Panc1 (cell line): ENCODE measurements at regions not wholly inside any gene's neighbourhood (a gene's known extent, or its start where the extent isn't known, plus 50 kb on each side); places are given as distances from the start of the nearest gene placed in this dataset.

Experiments used
- ATAC-seq: fragments of 200-7000 bp; cut with Tn5 transposase; 2 replicates; pipeline ENCODE4 v1.9.1; 2020; ENCODE audit warnings: mild to moderate bottlenecking, moderate library complexity
- BruUV-seq: library from RNA; stranded (reverse); fragments of 400-500 nt; replicated peaks from 2 replicates; lab custom pipeline; 2021; lab: Mats Ljungman, UMichigan
- CTCF ChIA-PET: fragments of 300-600 bp; sonication (Branson Sonifier 250); formaldehyde crosslinking; loops from one replicate; lab custom pipeline; 2022; ENCODE audit warnings: antibody characterized with exemption; lab: Charles Lee
- POLR2A ChIA-PET: fragments of 300-600 bp; sonication (Branson Sonifier 250); formaldehyde crosslinking; loops from one replicate; lab custom pipeline; 2022; ENCODE audit warnings: antibody characterized with exemption; lab: Charles Lee
- DNase-seq: peaks from one replicate; pipeline ENCODE4 v3.0.0-alpha.2; 2010; ENCODE audit warnings: low read depth, low spot score
- H3K27ac ChIP-seq: 2 replicates; pipeline ENCODE4 v1.5.1; 2011; ENCODE audit warnings: mild to moderate bottlenecking, low read length, inconsistent platforms
- H3K27me3 ChIP-seq: fragments of 200-500 bp; sonication (Bioruptor generic); 2 replicates; pipeline ENCODE4 v1.6.0; 2014; ENCODE audit warnings: low read length, inconsistent platforms; ENCODE audit not compliant: control insufficient read depth, insufficient read depth
- H3K36me3 ChIP-seq: fragments of 200-500 bp; sonication (Bioruptor generic); 2 replicates; pipeline ENCODE4 v1.5.1; 2014; ENCODE audit warnings: inconsistent platforms, mild to moderate bottlenecking, low read length, moderate library complexity; ENCODE audit not compliant: control insufficient read depth, insufficient read depth
- H3K4me1 ChIP-seq: 2 replicates; pipeline ENCODE4 v1.5.1; 2011; ENCODE audit warnings: inconsistent platforms, mild to moderate bottlenecking, low read length, moderate library complexity; ENCODE audit not compliant: control insufficient read depth, insufficient read depth
- H3K4me3 ChIP-seq, 2 experiments: 2 replicates each; pipeline ENCODE4 v1.5.1; 2011 to 2012; ENCODE audit warnings: low read depth in 2 of 2, low read length in 2 of 2, mild to moderate bottlenecking in 2 of 2, inconsistent platforms in 1 of 2, moderate library complexity in 1 of 2
- H3K9me3 ChIP-seq: fragments of 200-500 bp; sonication (Bioruptor generic); 2 replicates; pipeline ENCODE4 v1.5.1; 2014; ENCODE audit warnings: low read depth, mild to moderate bottlenecking, inconsistent platforms, low read length, moderate library complexity; ENCODE audit not compliant: control insufficient read depth, insufficient read depth
- CTCF ChIP-seq: fragments of 450-650 bp; IDR thresholded peaks from 2 replicates; pipeline ENCODE4 v1.5.1; 2017; ENCODE audit warnings: mild to moderate bottlenecking
- POLR2AphosphoS5 ChIP-seq: IDR thresholded peaks from 2 replicates; pipeline ENCODE4 v1.6.1; 2012; ENCODE audit warnings: mild to moderate bottlenecking, low read depth, low read length, moderate library complexity
- REST ChIP-seq, 2 experiments: IDR thresholded peaks; 2 replicates each; pipeline ENCODE4 v1.6.1; 2011 to 2012; ENCODE audit warnings: low read depth in 2 of 2, control low read depth in 1 of 2, low read length in 1 of 2, mild to moderate bottlenecking in 1 of 2, moderate library complexity in 1 of 2; ENCODE audit not compliant: insufficient read depth in 1 of 2
- SIN3A ChIP-seq: IDR thresholded peaks from 2 replicates; pipeline ENCODE4 v1.6.1; 2012; ENCODE audit warnings: low read depth, mild to moderate bottlenecking, low read length, moderate library complexity, borderline replicate concordance; ENCODE audit not compliant: insufficient read depth
- TCF7L2 ChIP-seq: IDR thresholded peaks from 2 replicates; pipeline ENCODE4 v1.6.1; 2011; ENCODE audit warnings: mild to moderate bottlenecking, low read depth, low read length, inconsistent platforms
- in situ Hi-C: cut with HindIII; loops from 2 replicates; pipeline ENCODE4 v1.10.0; 2016; ENCODE audit warnings: low sequenced_read_pairs, low pct_unique_long_range_greater_than_20kb
- intact Hi-C: fragments of 100-400 bp; cut with micrococcal nuclease; formaldehyde crosslinking; loops from one replicate; pipeline ENCODE4 v1.10.0; 2022; ENCODE audit not compliant: unreplicated experiment

DNA sequence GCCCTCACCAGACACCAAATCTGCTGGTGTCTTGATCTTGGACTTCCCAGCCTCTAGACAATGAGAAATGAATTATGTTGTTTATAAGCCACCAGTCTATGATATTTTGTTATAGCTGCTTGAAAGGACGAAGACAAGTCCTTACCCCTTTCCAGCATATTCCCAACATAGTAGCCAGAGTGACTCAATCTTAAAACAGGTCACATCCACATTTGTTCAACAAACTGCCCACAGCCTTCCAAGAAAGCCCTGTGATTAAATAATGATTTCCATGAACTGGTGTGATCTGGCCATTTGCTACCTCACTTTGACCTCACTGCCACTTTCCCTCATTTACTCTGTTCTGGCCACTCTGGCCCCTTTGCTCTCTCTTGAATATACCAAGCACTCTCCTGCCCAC is 193.7 kb upstream of the CFAP20DC start:
- Histone ChIP-seq H3K27ac (no peak overlapping the region), H3K27me3 (no peaks in the 10 kb centered on the region), H3K4me3 (no peak overlapping the region), H3K9me3 (no peaks in the 10 kb centered on the region), H3K4me1 (no peaks in the 10 kb centered on the region), H3K36me3 (no peaks in the 10 kb centered on the region)
- DNase-seq, result no peak
- no peak for ATAC-seq
- ChIA-PET CTCF (no interaction called here), POLR2A (no interaction called here)
- BruUV-seq, result no TSS peak
- in situ Hi-C loops (no loop called here), intact Hi-C loops (no loop called here)
- no peak for TF ChIP-seq REST (IDR thresholded peaks at IDR 0.05; ENCODE audit: insufficient read depth in 1 of 2, low read depth in 2 of 2, low read length in 1 of 2)
- TF ChIP-seq TCF7L2, result no peak
- no peak for TF ChIP-seq CTCF
- no peak for TF ChIP-seq POLR2AphosphoS5
- no peak for TF ChIP-seq SIN3A

DNA sequence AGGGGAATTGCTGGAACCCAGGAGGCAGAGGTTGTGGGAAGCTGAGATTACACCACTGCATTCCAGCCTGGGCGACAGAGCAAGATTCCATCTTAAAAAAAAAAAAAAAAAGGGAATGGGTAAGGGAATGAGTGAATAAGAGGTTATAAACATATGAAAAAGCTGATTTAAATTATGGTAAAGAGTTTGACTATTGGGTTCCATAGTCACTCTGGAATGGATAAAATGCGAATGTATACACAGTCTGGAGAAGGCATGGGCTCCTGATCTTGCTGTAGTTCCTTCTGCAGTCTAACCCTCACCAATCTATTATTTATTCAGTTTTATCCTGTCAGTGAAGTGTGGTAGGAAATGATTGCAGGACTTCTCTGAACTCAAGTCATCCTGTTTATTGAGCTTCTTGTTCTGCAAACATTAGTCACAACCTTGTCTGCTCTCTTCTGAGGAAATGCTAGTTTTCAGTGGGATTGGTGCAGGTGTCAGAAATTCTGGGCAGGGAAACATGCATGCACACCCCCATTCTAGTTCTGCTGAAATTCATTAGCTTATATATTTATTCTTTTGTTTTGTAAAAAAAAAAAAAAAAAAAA is 190.9 kb upstream of the CFAP20DC start:
- no peaks in the 10 kb centered on the region for H3K4me1 ChIP-seq
- ChIA-PET CTCF (no interaction called here), POLR2A (interaction anchor here (0.5 kb wide), 1 partner anchor 838 kb away, joined by 4 read pairs; no protein-coding TSS in a partner anchor)
- H3K4me3 ChIP-seq, result no peak overlapping the region
- H3K36me3 ChIP-seq, result no peaks in the 10 kb centered on the region
- TF ChIP-seq POLR2AphosphoS5 (no peak), CTCF (no peak), TCF7L2 (no peak), SIN3A (no peak), REST (IDR thresholded peaks at IDR 0.05; ENCODE audit: insufficient read depth in 1 of 2, low read depth in 2 of 2, low read length in 1 of 2) (no peak)
- intact Hi-C loops, result no loop called here
- H3K9me3 ChIP-seq, result no peaks in the 10 kb centered on the region
- no peak overlapping the region for H3K27ac ChIP-seq
- H3K27me3 ChIP-seq, result no peaks in the 10 kb centered on the region
- in situ Hi-C loops, result no loop called here
- ATAC-seq (no peak), DNase-seq (no peak)
- BruUV-seq, result no TSS peak
